ENCODE measurements at regions not wholly inside any gene's neighbourhood (a gene's known extent, or its start where the extent isn't known, plus 50 kb on each side); places are given as distances from the start of the nearest gene placed in this dataset.

DNA sequence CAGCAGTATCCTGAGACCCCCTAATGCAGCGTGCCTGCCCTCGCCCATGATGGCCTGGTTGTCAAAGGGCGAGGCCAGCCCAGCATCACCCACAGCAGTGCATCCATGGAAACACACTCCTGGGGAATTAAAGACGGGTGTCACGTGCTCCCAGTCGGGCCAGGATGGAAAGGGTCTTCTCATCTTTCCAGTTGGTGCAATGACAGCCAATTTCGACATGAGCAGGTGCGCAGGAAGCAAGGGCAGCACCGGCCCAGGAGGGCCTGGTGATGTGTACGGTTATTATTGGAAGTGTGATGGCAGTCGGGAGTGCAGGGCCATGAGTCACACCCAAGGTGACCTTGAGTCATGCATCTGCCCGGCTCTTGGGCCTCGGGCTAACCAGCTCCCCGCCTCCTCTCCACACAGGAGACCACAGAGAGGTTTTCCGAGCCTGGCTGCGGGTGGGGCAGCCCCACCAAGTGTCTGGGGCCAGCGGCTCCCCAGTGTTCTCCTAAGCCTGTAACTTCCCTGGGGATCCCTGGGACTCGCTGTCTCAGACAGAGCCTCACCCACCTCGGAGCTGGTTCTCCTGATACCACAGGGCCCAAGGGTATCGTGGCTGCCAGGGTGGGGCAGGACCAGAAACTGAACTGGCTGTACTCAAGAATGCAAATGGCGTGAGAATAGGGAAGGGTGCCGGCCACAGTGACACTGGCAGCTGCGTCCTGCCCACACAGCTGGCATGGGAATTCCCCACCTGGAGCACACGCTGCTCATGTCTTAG, 119.8 kb downstream of the SIK1 start:
- TF ChIP-seq, protein P1, sequence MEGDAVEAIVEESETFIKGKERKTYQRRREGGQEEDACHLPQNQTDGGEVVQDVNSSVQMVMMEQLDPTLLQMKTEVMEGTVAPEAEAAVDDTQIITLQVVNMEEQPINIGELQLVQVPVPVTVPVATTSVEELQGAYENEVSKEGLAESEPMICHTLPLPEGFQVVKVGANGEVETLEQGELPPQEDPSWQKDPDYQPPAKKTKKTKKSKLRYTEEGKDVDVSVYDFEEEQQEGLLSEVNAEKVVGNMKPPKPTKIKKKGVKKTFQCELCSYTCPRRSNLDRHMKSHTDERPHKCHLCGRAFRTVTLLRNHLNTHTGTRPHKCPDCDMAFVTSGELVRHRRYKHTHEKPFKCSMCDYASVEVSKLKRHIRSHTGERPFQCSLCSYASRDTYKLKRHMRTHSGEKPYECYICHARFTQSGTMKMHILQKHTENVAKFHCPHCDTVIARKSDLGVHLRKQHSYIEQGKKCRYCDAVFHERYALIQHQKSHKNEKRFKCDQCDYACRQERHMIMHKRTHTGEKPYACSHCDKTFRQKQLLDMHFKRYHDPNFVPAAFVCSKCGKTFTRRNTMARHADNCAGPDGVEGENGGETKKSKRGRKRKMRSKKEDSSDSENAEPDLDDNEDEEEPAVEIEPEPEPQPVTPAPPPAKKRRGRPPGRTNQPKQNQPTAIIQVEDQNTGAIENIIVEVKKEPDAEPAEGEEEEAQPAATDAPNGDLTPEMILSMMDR (conservative IDR thresholded peaks at IDR 0.05; ENCODE audit: control insufficient read depth, insufficient read depth, low read depth, low read length): no peak
- DNase-seq (ENCODE audit: low read depth): peak; percentile 25
- no peak overlapping the region for H3K4me3 ChIP-seq (ENCODE audit: control insufficient read depth, low read depth, low read length)

DNA sequence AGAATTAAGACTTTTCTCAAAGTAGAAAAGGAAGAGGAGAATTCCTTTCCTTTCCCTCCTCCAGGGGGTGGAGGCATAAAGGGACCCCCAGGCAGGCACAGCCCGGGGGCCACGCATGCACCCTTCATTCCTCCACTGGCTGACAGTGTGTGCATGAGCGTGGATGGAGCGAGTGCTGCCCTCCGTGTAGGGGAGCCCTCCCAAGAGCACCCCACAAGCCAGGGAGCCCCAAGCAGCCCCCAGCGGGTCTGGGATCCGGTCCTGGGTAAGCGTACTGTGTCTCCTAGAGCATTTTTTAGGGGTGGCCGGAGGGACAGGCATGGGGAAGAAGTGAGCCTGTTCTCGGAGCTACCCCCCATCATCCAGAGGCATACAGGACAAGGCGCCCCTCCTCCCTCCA, 120.5 kb downstream of the SIK1 start:
- TF ChIP-seq, protein P1 (conservative IDR thresholded peaks at IDR 0.05; ENCODE audit: control insufficient read depth, insufficient read depth, low read depth, low read length): no peak
- no peak overlapping the region for H3K4me3 ChIP-seq (ENCODE audit: control insufficient read depth, low read depth, low read length)
- no peak for DNase-seq (ENCODE audit: low read depth)

DNA sequence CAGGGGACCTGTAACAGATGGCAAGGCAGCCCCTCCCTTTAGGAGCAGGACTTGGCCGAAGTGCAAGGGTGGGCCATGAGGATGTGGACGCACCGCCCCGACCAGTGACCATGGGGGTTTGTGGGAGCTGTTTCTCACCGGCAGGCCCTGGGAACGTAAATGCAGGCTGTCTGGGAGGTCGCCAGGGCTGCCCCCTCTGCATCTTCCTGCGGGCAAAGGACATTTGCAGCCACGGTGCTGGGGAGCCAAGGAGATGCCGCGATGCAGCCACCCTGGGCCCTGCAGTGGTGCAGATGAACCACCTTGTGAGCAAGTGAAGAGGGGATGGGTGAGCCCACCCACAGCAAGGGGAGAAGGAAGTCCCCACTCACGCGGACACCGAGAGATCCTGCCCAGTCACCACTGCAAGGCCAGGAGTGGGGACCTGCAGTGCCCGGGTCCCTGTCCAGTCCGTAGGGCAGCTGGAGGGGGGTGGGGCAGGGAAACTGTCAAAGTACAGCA, 121.1 kb downstream of the SIK1 start:
- DNase-seq (ENCODE audit: low read depth): no peak
- TF ChIP-seq, protein P1 (conservative IDR thresholded peaks at IDR 0.05; ENCODE audit: control insufficient read depth, insufficient read depth, low read depth, low read length): no peak
- no peak overlapping the region for H3K4me3 ChIP-seq (ENCODE audit: control insufficient read depth, low read depth, low read length)

DNA sequence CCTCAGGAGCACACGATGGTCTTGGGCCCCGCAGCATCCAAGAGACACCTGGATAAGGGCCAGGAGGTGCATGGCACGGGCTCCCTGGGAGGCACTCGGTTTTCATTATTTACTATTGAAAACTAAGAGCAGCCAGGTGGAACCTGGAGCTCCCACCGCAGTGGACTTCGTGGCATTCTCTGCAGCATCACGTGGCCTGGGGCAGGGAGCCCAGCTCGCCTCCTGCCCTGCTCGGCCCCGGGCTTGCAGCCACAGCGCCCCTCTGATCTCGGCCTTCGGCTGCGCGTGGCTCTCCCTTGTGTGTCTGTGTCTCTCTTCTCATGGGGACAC, 121.6 kb downstream of the SIK1 start:
- DNase-seq (ENCODE audit: low read depth): no peak
- TF ChIP-seq, protein P1 (conservative IDR thresholded peaks at IDR 0.05; ENCODE audit: control insufficient read depth, insufficient read depth, low read depth, low read length): no peak
- H3K4me3 ChIP-seq (ENCODE audit: control insufficient read depth, low read depth, low read length): no peak overlapping the region

DNA sequence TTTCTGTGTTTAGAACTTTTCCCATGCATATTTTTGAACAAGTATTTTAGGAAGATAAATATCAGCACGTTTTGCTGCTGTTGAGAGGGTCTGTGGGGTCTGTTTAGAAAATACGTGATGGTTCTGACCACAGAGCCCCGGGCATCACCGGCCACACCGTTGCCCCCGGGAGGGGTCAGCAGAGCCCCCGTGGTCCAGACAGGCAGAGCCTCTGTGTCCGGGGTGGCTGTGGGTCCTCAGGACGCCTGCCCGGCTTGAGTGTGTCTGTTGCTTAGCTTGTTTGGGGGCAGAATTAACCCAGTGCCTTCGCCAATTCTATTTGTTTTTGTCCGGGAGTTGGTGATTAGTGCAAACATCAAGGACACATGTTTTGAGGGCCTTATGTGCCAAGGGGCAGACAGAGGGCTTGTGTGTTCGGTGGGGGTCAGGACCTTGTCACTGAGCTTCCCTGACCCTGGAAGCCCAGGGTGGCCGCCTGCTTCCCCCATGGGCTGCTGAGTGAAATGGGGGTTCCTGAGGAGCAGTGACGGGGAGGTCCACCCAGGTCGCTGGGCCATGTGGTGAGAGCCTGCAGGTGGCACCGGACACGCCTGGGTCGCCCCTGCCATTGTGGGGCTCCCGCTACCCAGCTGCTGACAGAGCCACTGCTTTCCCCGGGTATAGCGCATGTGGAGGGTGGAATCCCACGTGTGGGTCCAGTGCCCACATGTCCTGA, 122.2 kb downstream of the SIK1 start:
- H3K4me3 ChIP-seq (ENCODE audit: control insufficient read depth, low read depth, low read length): no peak overlapping the region
- DNase-seq (ENCODE audit: low read depth): no peak
- TF ChIP-seq, protein P1 (conservative IDR thresholded peaks at IDR 0.05; ENCODE audit: control insufficient read depth, insufficient read depth, low read depth, low read length): no peak

DNA sequence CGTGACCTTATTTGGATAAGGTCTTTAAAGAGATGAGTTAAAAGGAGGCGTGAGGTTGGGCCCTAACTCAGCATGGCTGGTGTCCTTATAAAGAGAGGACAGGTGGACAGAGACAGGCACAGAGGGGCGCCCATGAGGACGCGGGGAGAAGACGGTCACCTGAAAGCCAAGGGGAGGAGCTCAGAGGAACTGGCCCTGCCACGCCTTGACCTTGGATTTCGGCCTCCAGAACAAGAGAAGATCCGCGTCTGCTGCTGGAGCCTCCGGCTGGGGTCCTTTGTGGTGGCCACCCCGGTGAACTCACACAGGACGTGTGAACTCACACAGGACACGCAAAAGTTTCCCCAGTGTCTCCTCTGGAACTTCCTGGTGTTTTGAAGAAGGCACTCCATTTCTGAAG, 122.7 kb downstream of the SIK1 start:
- DNase-seq (ENCODE audit: low read depth): no peak
- TF ChIP-seq, protein P1 (conservative IDR thresholded peaks at IDR 0.05; ENCODE audit: control insufficient read depth, insufficient read depth, low read depth, low read length): no peak
- H3K4me3 ChIP-seq (ENCODE audit: control insufficient read depth, low read depth, low read length): no peak overlapping the region
